GM12873 (cell line): ENCODE measurements at regions not wholly inside any gene's neighbourhood (a gene's known extent, or its start where the extent isn't known, plus 50 kb on each side); places are given as distances from the start of the nearest gene placed in this dataset.

Source experiments
- TF ChIP-seq, protein P1 (sequence below): IDR thresholded peaks from 2 replicates; pipeline ENCODE4 v1.5.1; 2012; ENCODE audit warnings: low read depth, mild to moderate bottlenecking, moderate library complexity, low read length, control low read depth; ENCODE audit not compliant: insufficient read depth; ENCODE audit errors: missing control alignments

DNA sequence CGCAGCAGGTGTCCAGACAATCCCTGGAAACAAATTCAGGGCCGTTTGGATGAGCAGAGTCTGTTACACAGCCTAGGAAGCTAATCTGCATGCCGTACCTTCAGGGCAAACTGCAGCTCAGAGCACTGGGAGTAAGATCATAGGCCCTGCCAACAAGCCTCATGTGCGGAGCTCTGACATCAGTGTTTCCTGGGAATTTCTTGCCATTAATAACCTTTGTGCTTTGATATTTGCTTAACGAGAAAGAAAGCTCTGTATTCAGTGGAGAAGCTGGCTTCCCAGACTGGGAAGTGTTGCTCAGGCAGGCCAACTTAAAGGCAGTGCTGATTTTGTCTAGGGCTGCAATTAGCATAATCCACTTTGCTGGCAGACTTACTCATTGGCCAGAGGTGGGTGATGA lies 116.1 kb upstream of the KLHL25 start:
- TF ChIP-seq, protein P1, sequence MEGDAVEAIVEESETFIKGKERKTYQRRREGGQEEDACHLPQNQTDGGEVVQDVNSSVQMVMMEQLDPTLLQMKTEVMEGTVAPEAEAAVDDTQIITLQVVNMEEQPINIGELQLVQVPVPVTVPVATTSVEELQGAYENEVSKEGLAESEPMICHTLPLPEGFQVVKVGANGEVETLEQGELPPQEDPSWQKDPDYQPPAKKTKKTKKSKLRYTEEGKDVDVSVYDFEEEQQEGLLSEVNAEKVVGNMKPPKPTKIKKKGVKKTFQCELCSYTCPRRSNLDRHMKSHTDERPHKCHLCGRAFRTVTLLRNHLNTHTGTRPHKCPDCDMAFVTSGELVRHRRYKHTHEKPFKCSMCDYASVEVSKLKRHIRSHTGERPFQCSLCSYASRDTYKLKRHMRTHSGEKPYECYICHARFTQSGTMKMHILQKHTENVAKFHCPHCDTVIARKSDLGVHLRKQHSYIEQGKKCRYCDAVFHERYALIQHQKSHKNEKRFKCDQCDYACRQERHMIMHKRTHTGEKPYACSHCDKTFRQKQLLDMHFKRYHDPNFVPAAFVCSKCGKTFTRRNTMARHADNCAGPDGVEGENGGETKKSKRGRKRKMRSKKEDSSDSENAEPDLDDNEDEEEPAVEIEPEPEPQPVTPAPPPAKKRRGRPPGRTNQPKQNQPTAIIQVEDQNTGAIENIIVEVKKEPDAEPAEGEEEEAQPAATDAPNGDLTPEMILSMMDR, result no peak

DNA sequence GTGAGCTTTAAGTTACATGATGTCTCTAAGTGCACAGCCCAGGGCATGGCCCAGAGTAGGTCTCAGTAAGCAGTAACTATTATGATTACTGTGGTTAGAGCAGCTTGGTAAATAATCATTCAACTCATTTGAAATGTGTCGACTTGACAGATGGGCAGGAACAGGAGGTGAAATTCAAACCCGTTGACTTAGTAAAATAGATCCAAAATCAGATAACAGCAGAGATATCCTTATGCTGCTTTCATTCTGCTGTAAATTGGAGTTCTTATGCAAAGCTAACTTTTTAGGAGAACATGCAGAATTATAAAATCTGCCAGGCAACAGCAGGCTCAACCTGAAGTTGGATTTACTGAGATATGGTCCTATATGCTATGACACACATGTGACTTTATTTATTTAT lies 118.7 kb upstream of the KLHL25 start:
- TF ChIP-seq, protein P1, result no peak

GRCh38 chr15:85920956-85921355 lies 126.2 kb upstream of the KLHL25 start:
- TF ChIP-seq, protein P1, result no peak

- TF ChIP-seq, protein P1, result no peak
Observed at GRCh38 chr15:85924088-85924487, 129.4 kb upstream of the KLHL25 start.

GRCh38 chr15:85925649-85926237 lies 131.0 kb upstream of the KLHL25 start:
- TF ChIP-seq, protein P1, result no peak

GRCh38 chr15:85926834-85927233 lies 132.1 kb upstream of the KLHL25 start:
- TF ChIP-seq, protein P1, result no peak

GRCh38 chr15:85927931-85928537 lies 133.3 kb upstream of the KLHL25 start:
- TF ChIP-seq, protein P1, result no peak
